H1 (cell line): ENCODE measurements at regions not wholly inside any gene's neighbourhood (a gene's known extent, or its start where the extent isn't known, plus 50 kb on each side); places are given as distances from the start of the nearest gene placed in this dataset.

ENCODE experiments used
- CTCF ChIA-PET: fragments of 300-600 bp; sonication (Branson Sonifier 250); formaldehyde crosslinking; loops from one replicate; lab custom pipeline; 2021; ENCODE audit not compliant: partially characterized antibody; lab: Charles Lee
- POLR2A ChIA-PET: fragments of 300-600 bp; sonication (Branson Sonifier 250); formaldehyde crosslinking; loops from one replicate; lab custom pipeline; 2021; ENCODE audit warnings: inconsistent platforms; ENCODE audit not compliant: partially characterized antibody; lab: Charles Lee
- DNase-seq, 2 experiments: peaks; one replicate each; pipeline versions ENCODE4 v3.0.0 to v3.0.0-alpha.2; 2010 to 2022; ENCODE audit warnings: low spot score in 2 of 2, low read depth in 1 of 2, mixed read lengths in 1 of 2
- FAIRE-seq: peaks from 2 replicates; lab custom pipeline; 2011; peaks lifted over from hg19 to GRCh38; lab: Jason Lieb, UNC
- H2AFZ ChIP-seq: 2 replicates; pipeline ENCODE4 v1.8.1; 2012; ENCODE audit warnings: low read length, inconsistent platforms
- H2AK5ac ChIP-seq: 2 replicates; pipeline ENCODE4 v1.6.1; 2013; ENCODE audit warnings: low read depth, low read length
- H2BK120ac ChIP-seq: replicated peaks from 2 replicates; pipeline ENCODE3; 2013; ENCODE audit warnings: low read depth, low read length, inconsistent platforms
- H2BK12ac ChIP-seq: 2 replicates; pipeline ENCODE4 v1.6.1; 2013; ENCODE audit warnings: low read depth, low read length
- H2BK15ac ChIP-seq: 2 replicates; pipeline ENCODE4 v1.6.1; 2013; ENCODE audit warnings: low read length
- H2BK20ac ChIP-seq: 2 replicates; pipeline ENCODE4 v1.6.1; 2013; ENCODE audit warnings: low read length
- H2BK5ac ChIP-seq: 2 replicates; pipeline ENCODE4 v1.6.1; 2013; ENCODE audit warnings: low read depth, low read length
- H3K14ac ChIP-seq: 2 replicates; pipeline ENCODE4 v1.6.1; 2013; ENCODE audit warnings: inconsistent platforms; ENCODE audit not compliant: insufficient read length
- H3K18ac ChIP-seq: 2 replicates; pipeline ENCODE4 v1.6.1; 2013; ENCODE audit warnings: low read length; ENCODE audit errors: extremely low read depth
- H3K23ac ChIP-seq: 2 replicates; pipeline ENCODE4 v1.6.1; 2013; ENCODE audit warnings: inconsistent platforms; ENCODE audit not compliant: insufficient read length
- H3K23me2 ChIP-seq: 2 replicates; pipeline ENCODE4 v1.6.1; 2013; ENCODE audit warnings: low read depth, low read length
- H3K27ac ChIP-seq: 2 replicates; pipeline ENCODE4 v1.6.1; 2011; ENCODE audit warnings: low read depth, low read length, inconsistent platforms
- H3K27me3 ChIP-seq, 4 experiments: replicated peaks in 1 of 4; 1 replicate in 1 of 4; 2 replicates in 3 of 4; pipeline versions ENCODE4 v1.6.1 to v1.8.1; 2011 to 2013; ENCODE audit warnings: low read length in 3 of 4, mild to moderate bottlenecking in 3 of 4, inconsistent platforms in 2 of 4, mixed read lengths in 2 of 4, moderate library complexity in 1 of 4; ENCODE audit not compliant: control insufficient read depth in 3 of 4, insufficient read depth in 3 of 4; ENCODE audit errors: extremely low read depth in 1 of 4
- H3K36me3 ChIP-seq, 4 experiments: 2 replicates each; pipeline versions ENCODE4 v1.6.1 to v1.8.1; 2011 to 2013; ENCODE audit warnings: mild to moderate bottlenecking in 4 of 4, low read length in 3 of 4, moderate library complexity in 2 of 4, control low read depth in 1 of 4, inconsistent platforms in 1 of 4; ENCODE audit not compliant: insufficient read depth in 4 of 4, control insufficient read depth in 2 of 4
- H3K4ac ChIP-seq: replicated peaks from 2 replicates; pipeline ENCODE3; 2013; ENCODE audit warnings: low read length, low read depth, mixed read lengths, inconsistent platforms; ENCODE audit not compliant: insufficient read length
- H3K4me1 ChIP-seq, 4 experiments: replicated peaks in 1 of 4; 1 replicate in 1 of 4; 2 replicates in 3 of 4; pipeline versions ENCODE4 v1.6.1 to v1.8.1; 2011 to 2013; ENCODE audit warnings: low read length in 3 of 4, inconsistent platforms in 2 of 4, mixed read lengths in 1 of 4; ENCODE audit not compliant: insufficient read depth in 4 of 4, control insufficient read depth in 3 of 4
- H3K4me2 ChIP-seq, 2 experiments: 2 replicates each; pipeline versions ENCODE4 v1.6.1 to v1.8.1; 2011 to 2013; ENCODE audit warnings: low read depth in 2 of 2, low read length in 2 of 2, control low read depth in 1 of 2, inconsistent platforms in 1 of 2, mild to moderate bottlenecking in 1 of 2; ENCODE audit not compliant: insufficient read depth in 1 of 2
- H3K4me3 ChIP-seq, 4 experiments: fragments of 200-600, 300-600 bp in 1 of 4; sonication (generic), shearing (Covaris generic), sonication (Bioruptor Twin) in 1 of 4; 2 replicates each; pipeline versions ENCODE4 v1.5.1 to v1.8.1; 2011 to 2016; ENCODE audit warnings: low read length in 4 of 4, low read depth in 3 of 4, control low read depth in 2 of 4, inconsistent platforms in 2 of 4, mild to moderate bottlenecking in 2 of 4, mixed read lengths in 1 of 4, moderate library complexity in 1 of 4; ENCODE audit not compliant: insufficient read depth in 2 of 4; ENCODE audit errors: extremely low read depth in 1 of 4
- H3K56ac ChIP-seq: replicated peaks from 2 replicates; pipeline ENCODE3; 2013; ENCODE audit warnings: low read depth, mild to moderate bottlenecking, mixed read lengths, low read length, inconsistent platforms; ENCODE audit not compliant: insufficient read length
- H3K79me1 ChIP-seq: 2 replicates; pipeline ENCODE4 v1.6.1; 2013; ENCODE audit warnings: low read depth, low read length, control low read depth
- H3K79me2 ChIP-seq, 2 experiments: 2 replicates each; pipeline versions ENCODE4 v1.6.1 to v1.8.1; 2012 to 2013; ENCODE audit warnings: low read length in 2 of 2, mild to moderate bottlenecking in 2 of 2, inconsistent platforms in 1 of 2; ENCODE audit not compliant: insufficient read depth in 2 of 2, control insufficient read depth in 1 of 2
- H3K9ac ChIP-seq, 4 experiments: replicated peaks in 1 of 4; 1 replicate in 1 of 4; 2 replicates in 3 of 4; pipeline versions ENCODE4 v1.6.1 to v1.8.1; 2011 to 2013; ENCODE audit warnings: low read depth in 3 of 4, low read length in 3 of 4, control low read depth in 2 of 4, mild to moderate bottlenecking in 2 of 4, moderate library complexity in 2 of 4, inconsistent platforms in 1 of 4; ENCODE audit errors: extremely low read depth in 1 of 4
- H3K9me3 ChIP-seq, 2 experiments: 2 replicates each; pipeline versions ENCODE4 v1.6.1 to v1.8.1; 2012 to 2013; ENCODE audit warnings: mild to moderate bottlenecking in 2 of 2, moderate library complexity in 2 of 2, control low read depth in 1 of 2, inconsistent platforms in 1 of 2, low read depth in 1 of 2, low read length in 1 of 2, mixed read lengths in 1 of 2; ENCODE audit not compliant: insufficient read depth in 2 of 2
- H4K20me1 ChIP-seq, 2 experiments: replicated peaks in 1 of 2; 2 replicates each; pipeline versions ENCODE3 to v1.8.1; 2011 to 2013; ENCODE audit warnings: inconsistent platforms in 2 of 2, low read length in 2 of 2, mild to moderate bottlenecking in 1 of 2; ENCODE audit not compliant: insufficient read depth in 2 of 2, control insufficient read depth in 1 of 2
- H4K5ac ChIP-seq: 2 replicates; pipeline ENCODE4 v1.6.1; 2013; ENCODE audit warnings: low read length, low read depth, mixed read lengths, inconsistent platforms; ENCODE audit not compliant: insufficient read length
- H4K8ac ChIP-seq: 2 replicates; pipeline ENCODE4 v1.8.0; 2013; ENCODE audit warnings: mild to moderate bottlenecking, moderate library complexity, low read length, inconsistent platforms; ENCODE audit not compliant: insufficient read depth; ENCODE audit errors: extremely low read depth
- H4K91ac ChIP-seq: replicated peaks from 2 replicates; pipeline ENCODE3; 2013; ENCODE audit warnings: low read length, mixed read lengths, inconsistent platforms; ENCODE audit not compliant: insufficient read length
- CEBPB ChIP-seq: IDR thresholded peaks from 2 replicates; pipeline ENCODE4 v1.6.1; 2012; ENCODE audit warnings: low read depth, low read length
- JUN ChIP-seq: IDR thresholded peaks from 2 replicates; pipeline ENCODE4 v1.6.1; 2011; ENCODE audit warnings: low read depth, mild to moderate bottlenecking, improper control_type of control experiment, low read length
- SIX5 ChIP-seq: IDR thresholded peaks from 2 replicates; pipeline ENCODE4 v1.6.1; 2011; ENCODE audit warnings: mild to moderate bottlenecking, low read depth, low read length
- SRF ChIP-seq: IDR thresholded peaks from 2 replicates; pipeline ENCODE4 v1.6.1; 2011; ENCODE audit warnings: mild to moderate bottlenecking, low read depth, low read length, moderate library complexity
- SUZ12 ChIP-seq: fragments of 200-600 bp; sonication (generic); IDR thresholded peaks from 2 replicates; pipeline ENCODE4 v1.6.1; 2012; ENCODE audit warnings: mild to moderate bottlenecking, inconsistent platforms, low read length, moderate library complexity, mixed read lengths

DNA sequence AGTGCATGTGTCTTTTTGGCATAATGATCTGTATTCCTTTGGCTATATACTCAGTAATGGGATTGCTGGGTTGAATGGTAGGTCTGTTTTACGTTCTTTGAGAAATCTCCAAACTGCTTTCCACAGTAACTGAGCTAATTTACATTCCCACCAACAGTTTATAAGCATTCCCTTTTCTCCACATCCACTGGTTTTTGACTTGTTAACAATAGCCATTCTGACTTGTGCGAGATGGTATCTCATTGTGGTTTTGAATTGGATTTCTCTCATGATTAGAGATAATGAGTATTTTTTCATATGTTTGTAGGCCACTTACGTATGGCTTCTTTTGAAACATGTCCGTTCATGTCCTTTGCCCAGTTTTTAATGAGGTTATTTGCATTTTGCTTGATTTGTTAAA lies 117.7 kb downstream of the CHCHD4 start (continued):
- TF ChIP-seq SUZ12 (no peak), CEBPB (no peak)

GRCh38 chr3:14001136-14001535 lies 121.3 kb upstream of the WNT7A start:
- Histone ChIP-seq H3K14ac (no peak overlapping the region), H3K36me3 (no peaks in the 10 kb centered on the region), H3K4me2 (no peak overlapping the region), H4K8ac (no peak overlapping the region), H3K9ac (no peak overlapping the region), H2BK15ac (no peak overlapping the region), H3K4me1 (no peaks in the 10 kb centered on the region), H2AK5ac (no peak overlapping the region), H3K18ac (no peak overlapping the region), H3K27ac (no peak overlapping the region), H2BK120ac (no peak overlapping the region), H4K91ac (no peak overlapping the region), H3K23ac (no peak overlapping the region), H3K56ac (no peak overlapping the region), H2BK12ac (no peak overlapping the region), H3K4me3 (no peak overlapping the region), H4K20me1 (no peaks in the 10 kb centered on the region), H2BK5ac (no peak overlapping the region), H3K4ac (no peak overlapping the region), H2AFZ (no peak overlapping the region), H3K27me3 (no peaks in the 10 kb centered on the region), H4K5ac (no peak overlapping the region), H3K79me2 (no peaks in the 10 kb centered on the region), H3K79me1 (no peaks in the 10 kb centered on the region), H3K9me3 (peaks cover 5 to 8% of the 10 kb centered on the region in 2 experiments; a peak in 2 of 4 replicates), H2BK20ac (no peak overlapping the region), H3K23me2 (no peaks in the 10 kb centered on the region; the same call in 1 of the 2 replicates)
- ChIA-PET CTCF (no interaction called here), POLR2A (no interaction called here)
- DNase-seq (no peak), FAIRE-seq (no peak)
- TF ChIP-seq JUN (no peak), SIX5 (no peak), SRF (no peak)
